Glutamatergic neuron (in vitro differentiated cells): ENCODE measurements at regions not wholly inside any gene's neighbourhood (a gene's known extent, or its start where the extent isn't known, plus 50 kb on each side); places are given as distances from the start of the nearest gene placed in this dataset.

ENCODE experiments used
- DNase-seq: peaks from one replicate; pipeline ENCODE4 v3.0.0; 2022
- H3K27ac Mint-ChIP-seq: one replicate; pipeline ENCODE4 v1.8.0; 2020; ENCODE audit warnings: mild to moderate bottlenecking, mixed read lengths, inconsistent platforms; ENCODE audit not compliant: unreplicated experiment
- H3K27me3 Mint-ChIP-seq: one replicate; pipeline ENCODE4 v1.8.0; 2020; ENCODE audit warnings: mild to moderate bottlenecking, moderate library complexity, mixed read lengths, inconsistent platforms; ENCODE audit not compliant: unreplicated experiment
- H3K36me3 Mint-ChIP-seq: one replicate; pipeline ENCODE4 v1.8.0; 2020; ENCODE audit warnings: mild to moderate bottlenecking, mixed read lengths, inconsistent platforms; ENCODE audit not compliant: unreplicated experiment
- H3K4me1 Mint-ChIP-seq: one replicate; pipeline ENCODE4 v1.8.0; 2020; ENCODE audit warnings: mild to moderate bottlenecking, low read depth, mixed read lengths, inconsistent platforms; ENCODE audit not compliant: unreplicated experiment
- H3K4me3 Mint-ChIP-seq: one replicate; pipeline ENCODE4 v1.8.0; 2020; ENCODE audit warnings: mild to moderate bottlenecking, mixed read lengths, inconsistent platforms; ENCODE audit not compliant: unreplicated experiment
- H3K9me3 Mint-ChIP-seq: one replicate; pipeline ENCODE4 v1.8.0; 2020; ENCODE audit warnings: mild to moderate bottlenecking, moderate library complexity, mixed read lengths, inconsistent platforms; ENCODE audit not compliant: unreplicated experiment
- CTCF ChIP-seq: fragments of 200-600 bp; sonication (generic); IDR thresholded peaks from one replicate; pipeline ENCODE4 v1.5.0; 2021; ENCODE audit not compliant: partially characterized antibody, unreplicated experiment

- peaks cover 5% of the 10 kb centered on the region for H3K36me3 Mint-ChIP-seq
- H3K9me3 Mint-ChIP-seq, result peaks cover 2% of the 10 kb centered on the region
- no peak overlapping the region for H3K4me3 Mint-ChIP-seq
- peaks cover 2% of the 10 kb centered on the region for H3K27me3 Mint-ChIP-seq
- no peak overlapping the region for H3K27ac Mint-ChIP-seq
- H3K4me1 Mint-ChIP-seq, result no peaks in the 10 kb centered on the region
- no peak for DNase-seq
- no peak for TF ChIP-seq CTCF
Observed at GRCh38 chr4:111216791-111217190, 593.9 kb upstream of the PITX2 start.

- H3K27ac Mint-ChIP-seq, result no peak overlapping the region
- no peaks in the 10 kb centered on the region for H3K36me3 Mint-ChIP-seq
- TF ChIP-seq CTCF, result no peak
- H3K27me3 Mint-ChIP-seq, result no peaks in the 10 kb centered on the region
- H3K9me3 Mint-ChIP-seq, result no peaks in the 10 kb centered on the region
- no peaks in the 10 kb centered on the region for H3K4me1 Mint-ChIP-seq
- DNase-seq, result no peak
- no peak overlapping the region for H3K4me3 Mint-ChIP-seq
Observed at GRCh38 chr4:111221371-111221770, 598.5 kb upstream of the PITX2 start.

GRCh38 chr4:111228396-111228795 lies 605.5 kb upstream of the PITX2 start:
- Mint-ChIP-seq H3K4me1 (no peaks in the 10 kb centered on the region), H3K4me3 (no peak overlapping the region), H3K27ac (no peak overlapping the region), H3K27me3 (no peaks in the 10 kb centered on the region), H3K9me3 (no peaks in the 10 kb centered on the region), H3K36me3 (no peaks in the 10 kb centered on the region)
- DNase-seq, result no peak
- TF ChIP-seq CTCF, result no peak

- no peak overlapping the region for H3K4me3 Mint-ChIP-seq
Observed at GRCh38 chr4:111228874-111229273, 606.0 kb upstream of the PITX2 start.

GRCh38 chr4:111230265-111230664 lies 607.4 kb upstream of the PITX2 start:
- no peak overlapping the region for H3K27ac Mint-ChIP-seq
- H3K4me3 Mint-ChIP-seq, result no peak overlapping the region
- no peak for TF ChIP-seq CTCF
- H3K27me3 Mint-ChIP-seq, result no peaks in the 10 kb centered on the region
- no peaks in the 10 kb centered on the region for H3K9me3 Mint-ChIP-seq
- H3K4me1 Mint-ChIP-seq, result peaks cover 4% of the 10 kb centered on the region
- DNase-seq, result no peak
- H3K36me3 Mint-ChIP-seq, result no peaks in the 10 kb centered on the region

More at GRCh38 chr4:111228874-111229273, 606.0 kb upstream of the PITX2 start:
- DNase-seq, result no peak
- Mint-ChIP-seq H3K4me1 (no peaks in the 10 kb centered on the region), H3K9me3 (no peaks in the 10 kb centered on the region), H3K27me3 (no peaks in the 10 kb centered on the region), H3K36me3 (no peaks in the 10 kb centered on the region), H3K27ac (no peak overlapping the region)
- no peak for TF ChIP-seq CTCF
